ENCODE measurements at regions not wholly inside any gene's neighbourhood (a gene's known extent, or its start where the extent isn't known, plus 50 kb on each side); places are given as distances from the start of the nearest gene placed in this dataset.
A peak's percentile ranks its signal among the peaks of the same experiment; 100 is the strongest.
"Not testable (repeated sequence)": the region's sequence is repeated elsewhere in the genome, so short reads cannot be mapped to it uniquely, and the experiment has no call there.

DNA sequence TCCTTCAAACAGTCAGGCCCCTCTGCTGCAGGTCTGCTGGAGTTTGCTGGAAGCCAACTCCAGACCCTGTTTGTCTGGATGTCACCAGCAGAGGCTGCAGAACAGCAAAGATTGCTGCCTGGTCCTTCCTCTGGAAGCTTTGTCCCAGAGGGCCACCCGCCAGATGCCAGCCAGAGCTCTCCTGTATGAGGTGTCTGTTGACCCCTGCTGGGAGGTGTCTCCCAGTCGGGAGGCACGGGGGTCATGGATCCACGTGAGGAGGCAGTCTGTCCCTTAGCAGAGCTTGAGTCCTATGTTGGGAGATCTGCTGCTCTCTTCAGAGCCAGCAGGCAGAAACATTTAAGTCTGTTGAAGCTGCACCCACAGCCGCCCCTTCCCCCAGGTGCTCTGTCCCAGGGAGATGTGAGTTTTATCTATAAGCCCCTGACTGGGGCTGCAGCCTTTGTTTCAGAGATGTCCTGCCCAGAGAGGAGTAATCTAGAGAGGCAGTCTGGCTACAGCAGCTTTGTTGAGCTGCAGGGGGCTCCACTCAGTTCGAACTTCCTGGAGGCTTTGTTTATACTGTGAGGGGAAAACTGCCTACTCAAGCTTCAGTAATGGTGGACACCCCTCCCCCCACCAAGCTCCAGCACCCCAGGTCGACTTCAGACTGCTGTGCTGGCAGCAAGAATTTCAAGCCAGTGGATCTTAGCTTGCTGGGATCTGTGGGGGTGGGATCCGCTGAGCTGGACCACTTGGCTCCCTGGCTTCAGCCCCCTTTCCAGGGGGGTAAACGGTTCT, 72.1 kb downstream of the OGFRL1 start:
- H3K4me3 ChIP-seq; H3K27ac ChIP-seq; in situ Hi-C loops (cut with MboI; ENCODE audit: low sequenced_read_pairs in 4 of 4); H3K36me3 ChIP-seq; ATAC-seq; H3K9me3 ChIP-seq; intact Hi-C loops (cut with DNase I; ENCODE audit: low total_unique reads); H3K27me3 ChIP-seq; DNase-seq: not testable (repeated sequence)
- peaks cover 0 to 11% of the 10 kb centered on the region in 2 donors for H3K4me1 ChIP-seq

DNA sequence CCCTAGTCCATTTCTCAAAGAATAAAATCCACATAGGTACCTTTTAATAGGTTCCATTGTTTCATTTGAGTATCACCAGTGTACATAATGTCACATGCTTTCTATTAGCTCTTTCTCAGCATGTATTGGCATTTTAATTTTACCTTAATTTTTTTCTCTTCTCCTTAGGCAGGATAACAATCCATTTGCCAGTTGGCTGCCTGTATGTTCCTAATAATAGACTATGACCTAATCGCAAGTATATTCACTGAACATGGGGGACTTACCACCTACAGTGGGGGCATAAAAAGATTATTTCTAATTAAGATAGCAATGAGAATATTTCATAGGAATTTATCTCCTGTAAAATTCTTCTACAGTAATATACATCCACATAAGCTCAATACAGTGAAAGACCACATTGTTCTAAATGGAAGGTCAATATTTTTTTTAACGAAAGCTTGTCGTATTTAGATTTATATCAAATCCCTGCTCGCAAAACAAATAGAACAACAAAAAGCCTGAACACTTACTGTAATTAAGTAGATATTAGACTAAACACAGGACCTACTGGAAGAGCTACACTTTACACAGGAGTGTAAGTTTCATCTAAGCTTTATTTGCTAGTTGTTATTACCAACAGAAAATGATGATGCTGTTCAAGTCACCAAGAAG, 76.4 kb downstream of the OGFRL1 start:
- no peaks in the 10 kb centered on the region for H3K27me3 ChIP-seq
- peaks cover 0 to 20% of the 10 kb centered on the region in 2 donors for H3K4me1 ChIP-seq
- no peak overlapping the region for H3K27ac ChIP-seq
- no peaks in the 10 kb centered on the region for H3K36me3 ChIP-seq
- no peak overlapping the region for H3K4me3 ChIP-seq
- in situ Hi-C loops (cut with MboI; ENCODE audit: low sequenced_read_pairs in 4 of 4): no loop called here
- no peaks in the 10 kb centered on the region for H3K9me3 ChIP-seq
- no peak for DNase-seq
- peak in 1 of 2 donors; percentile 52 for ATAC-seq
- TF ChIP-seq, protein P1, sequence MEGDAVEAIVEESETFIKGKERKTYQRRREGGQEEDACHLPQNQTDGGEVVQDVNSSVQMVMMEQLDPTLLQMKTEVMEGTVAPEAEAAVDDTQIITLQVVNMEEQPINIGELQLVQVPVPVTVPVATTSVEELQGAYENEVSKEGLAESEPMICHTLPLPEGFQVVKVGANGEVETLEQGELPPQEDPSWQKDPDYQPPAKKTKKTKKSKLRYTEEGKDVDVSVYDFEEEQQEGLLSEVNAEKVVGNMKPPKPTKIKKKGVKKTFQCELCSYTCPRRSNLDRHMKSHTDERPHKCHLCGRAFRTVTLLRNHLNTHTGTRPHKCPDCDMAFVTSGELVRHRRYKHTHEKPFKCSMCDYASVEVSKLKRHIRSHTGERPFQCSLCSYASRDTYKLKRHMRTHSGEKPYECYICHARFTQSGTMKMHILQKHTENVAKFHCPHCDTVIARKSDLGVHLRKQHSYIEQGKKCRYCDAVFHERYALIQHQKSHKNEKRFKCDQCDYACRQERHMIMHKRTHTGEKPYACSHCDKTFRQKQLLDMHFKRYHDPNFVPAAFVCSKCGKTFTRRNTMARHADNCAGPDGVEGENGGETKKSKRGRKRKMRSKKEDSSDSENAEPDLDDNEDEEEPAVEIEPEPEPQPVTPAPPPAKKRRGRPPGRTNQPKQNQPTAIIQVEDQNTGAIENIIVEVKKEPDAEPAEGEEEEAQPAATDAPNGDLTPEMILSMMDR (IDR thresholded peaks at IDR 0.05 in 4 of 5, conservative IDR thresholded peaks at IDR 0.05 in 1 of 5): no peak
- no peak for TF ChIP-seq POLR2A (IDR thresholded peaks at IDR 0.05)
- intact Hi-C loops (cut with DNase I; ENCODE audit: low total_unique reads): no loop called here

DNA sequence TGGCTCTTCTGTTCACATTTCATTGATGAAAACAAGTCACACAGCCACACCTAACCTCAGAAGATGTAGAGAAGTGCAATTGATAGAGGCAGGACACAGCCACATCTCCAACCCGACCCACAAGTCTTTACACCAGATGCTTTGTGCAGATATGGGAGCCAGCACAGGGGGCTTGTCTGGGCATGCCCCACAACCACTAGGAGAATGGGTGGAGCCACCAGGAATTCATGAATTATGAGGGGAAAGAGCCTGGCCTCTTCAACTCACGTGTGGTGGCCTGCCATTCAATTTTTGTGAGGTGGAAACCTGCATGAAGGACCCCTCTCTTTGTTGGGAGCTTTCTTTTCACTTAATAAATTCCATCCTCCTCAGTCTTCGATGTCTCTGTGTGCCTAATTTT, 79.1 kb downstream of the OGFRL1 start:
- Histone ChIP-seq H3K4me1 (peaks cover 0 to 20% of the 10 kb centered on the region in 2 donors), H3K27ac (no peak overlapping the region), H3K4me3 (no peak overlapping the region), H3K9me3 (no peaks in the 10 kb centered on the region), H3K27me3 (no peaks in the 10 kb centered on the region), H3K36me3 (no peaks in the 10 kb centered on the region)
- ATAC-seq: no peak
- intact Hi-C loops (cut with DNase I; ENCODE audit: low total_unique reads) (no loop called here), in situ Hi-C loops (cut with MboI; ENCODE audit: low sequenced_read_pairs in 4 of 4) (no loop called here)
- TF ChIP-seq, protein P1 (IDR thresholded peaks at IDR 0.05 in 4 of 5, conservative IDR thresholded peaks at IDR 0.05 in 1 of 5): no peak
- no peak for TF ChIP-seq POLR2A (IDR thresholded peaks at IDR 0.05)
- no peak for DNase-seq

DNA sequence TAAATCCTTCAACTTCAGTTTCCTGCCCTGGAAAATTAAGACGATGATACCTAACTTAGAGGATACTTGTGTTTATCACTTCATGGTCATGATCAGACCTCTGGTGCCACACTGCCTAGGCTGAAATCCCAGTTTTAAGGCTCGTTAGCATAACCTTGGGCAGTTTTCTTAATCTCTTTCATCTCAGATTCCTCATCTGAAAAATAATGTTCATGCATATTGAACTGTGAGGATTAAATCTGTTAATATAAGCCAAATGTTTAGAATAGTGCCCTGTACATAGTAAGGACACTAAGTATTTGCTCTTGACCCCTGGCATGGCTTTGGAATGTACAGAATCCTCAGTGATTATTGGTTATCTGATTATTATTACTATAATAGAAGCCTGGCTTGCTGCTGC, 79.7 kb downstream of the OGFRL1 start:
- no peak for TF ChIP-seq POLR2A (IDR thresholded peaks at IDR 0.05)
- TF ChIP-seq, protein P1 (IDR thresholded peaks at IDR 0.05 in 4 of 5, conservative IDR thresholded peaks at IDR 0.05 in 1 of 5): no peak
- ATAC-seq (no peak), DNase-seq (no peak)
- in situ Hi-C loops (cut with MboI; ENCODE audit: low sequenced_read_pairs in 4 of 4) (no loop called here), intact Hi-C loops (cut with DNase I; ENCODE audit: low total_unique reads) (no loop called here)
- H3K9me3 ChIP-seq: no peaks in the 10 kb centered on the region
- no peak overlapping the region for H3K4me3 ChIP-seq
- no peaks in the 10 kb centered on the region for H3K36me3 ChIP-seq
- H3K27me3 ChIP-seq: no peaks in the 10 kb centered on the region
- H3K4me1 ChIP-seq: peaks cover 0 to 20% of the 10 kb centered on the region in 2 donors
- H3K27ac ChIP-seq: no peak overlapping the region

DNA sequence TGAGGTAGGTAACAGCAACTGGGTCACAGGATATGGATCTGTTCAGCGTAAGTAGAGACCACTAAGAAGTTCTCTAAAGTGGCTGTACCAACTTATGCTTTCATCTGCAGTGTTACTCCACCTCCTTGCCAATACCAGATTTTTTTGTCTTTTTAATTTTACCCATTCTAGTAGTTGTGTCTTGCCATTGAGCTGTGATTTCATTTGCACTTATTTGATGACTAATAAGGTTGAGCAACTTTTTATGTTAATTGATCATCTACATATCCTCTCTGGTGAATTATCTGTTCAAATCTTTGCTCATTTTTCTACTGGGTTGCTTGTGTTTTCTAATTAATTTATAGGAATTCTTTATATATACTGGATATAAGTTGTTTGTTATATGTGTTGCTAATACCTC, 82.9 kb downstream of the OGFRL1 start:
- in situ Hi-C loops (cut with MboI; ENCODE audit: low sequenced_read_pairs in 4 of 4) (loop anchor here in 2 of 4 donors (10.0 kb wide), 2 partner anchors 53 to 143 kb away; no protein-coding TSS in a partner anchor), intact Hi-C loops (cut with DNase I; ENCODE audit: low total_unique reads) (no loop called here)
- peaks cover 0 to 24% of the 10 kb centered on the region in 2 donors for H3K4me1 ChIP-seq
- no peak overlapping the region for H3K4me3 ChIP-seq
- no peak for DNase-seq
- H3K27ac ChIP-seq: no peak overlapping the region
- no peaks in the 10 kb centered on the region for H3K27me3 ChIP-seq
- no peak for ATAC-seq
- TF ChIP-seq, protein P1 (IDR thresholded peaks at IDR 0.05 in 4 of 5, conservative IDR thresholded peaks at IDR 0.05 in 1 of 5): no peak
- no peak for TF ChIP-seq POLR2A (IDR thresholded peaks at IDR 0.05)
- no peaks in the 10 kb centered on the region for H3K36me3 ChIP-seq
- H3K9me3 ChIP-seq: no peaks in the 10 kb centered on the region
